ACC112 (cell line): ENCODE measurements at regions not wholly inside any gene's neighbourhood (a gene's known extent, or its start where the extent isn't known, plus 50 kb on each side); places are given as distances from the start of the nearest gene placed in this dataset.
A peak's percentile ranks its signal among the peaks of the same experiment; 100 is the strongest.
"Not testable (repeated sequence)": the region's sequence is repeated elsewhere in the genome, so short reads cannot be mapped to it uniquely, and the experiment has no call there.

Experiments
- H2AFZ ChIP-seq: fragments of 200-600 bp; sonication (generic); one replicate; pipeline ENCODE4 v1.6.0; 2017; ENCODE audit warnings: antibody characterized with exemption, low read length; ENCODE audit not compliant: unreplicated experiment
- H3K27ac ChIP-seq: fragments of 200-600 bp; sonication (generic); 2 replicates; pipeline ENCODE4 v1.5.1; 2014; ENCODE audit warnings: low read depth, mild to moderate bottlenecking, antibody characterized with exemption, low read length, moderate library complexity
- H3K27me3 ChIP-seq: fragments of 200-600 bp; sonication (generic); 2 replicates; pipeline ENCODE4 v1.6.1; 2014; ENCODE audit warnings: mild to moderate bottlenecking, antibody characterized with exemption, low read length, moderate library complexity, mixed read lengths; ENCODE audit not compliant: insufficient read depth
- H3K36me3 ChIP-seq: fragments of 200-600 bp; sonication (generic); 2 replicates; pipeline ENCODE4 v1.6.1; 2016; ENCODE audit warnings: mild to moderate bottlenecking, antibody characterized with exemption, low read length, moderate library complexity, mixed read lengths; ENCODE audit not compliant: insufficient read depth
- H3K4me1 ChIP-seq: fragments of 200-600 bp; sonication (generic); one replicate; pipeline ENCODE4 v1.6.1; 2016; ENCODE audit warnings: low read length, mixed read lengths; ENCODE audit not compliant: insufficient read depth, unreplicated experiment, control insufficient read depth
- H3K4me3 ChIP-seq: fragments of 200-600 bp; sonication (generic); 2 replicates; pipeline ENCODE4 v1.5.1; 2014; ENCODE audit warnings: mild to moderate bottlenecking, low read depth, low read length
- H3K79me2 ChIP-seq: fragments of 200-600 bp; sonication (generic); one replicate; pipeline ENCODE4 v1.6.0; 2016; ENCODE audit warnings: low read length; ENCODE audit not compliant: control insufficient read depth, unreplicated experiment, insufficient read depth

DNA sequence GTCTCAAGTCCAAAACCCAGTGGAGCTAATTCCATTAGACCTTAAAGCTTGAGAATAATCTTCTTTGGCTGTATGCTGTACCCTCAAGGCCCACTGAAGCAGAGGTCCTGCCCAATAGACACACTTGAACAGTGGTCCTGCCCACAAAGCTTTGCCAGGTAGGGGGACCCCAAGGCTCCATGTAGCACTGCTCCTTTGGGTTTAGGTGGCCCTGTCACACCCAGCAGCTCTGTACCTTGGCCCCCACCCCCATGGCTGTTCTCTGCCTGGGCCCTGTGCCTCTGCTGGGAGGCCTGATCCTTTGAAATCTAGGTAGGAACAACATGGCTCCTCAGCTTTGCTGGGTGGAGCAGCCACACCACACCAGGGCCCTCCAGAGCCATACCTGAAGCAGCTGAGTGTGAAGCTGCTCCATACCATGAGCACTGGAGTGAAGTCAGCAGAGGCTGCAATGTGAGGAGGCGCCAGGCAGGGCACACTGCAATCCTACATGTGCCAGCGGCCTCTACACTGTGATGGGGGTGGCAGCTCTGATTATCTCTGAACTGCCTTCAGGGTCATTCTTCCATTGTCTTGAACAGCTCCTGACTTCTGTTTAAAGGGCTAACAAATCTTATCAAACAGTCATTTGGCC is 188.0 kb upstream of the CCDC54 start:
- no peaks in the 10 kb centered on the region for H3K36me3 ChIP-seq
- no peaks in the 10 kb centered on the region for H3K27me3 ChIP-seq
- H3K4me3 ChIP-seq = no peak overlapping the region
- H2AFZ ChIP-seq = no peak overlapping the region
- H3K4me1 ChIP-seq = no peaks in the 10 kb centered on the region
- no peak overlapping the region for H3K27ac ChIP-seq
- no peaks in the 10 kb centered on the region for H3K79me2 ChIP-seq

DNA sequence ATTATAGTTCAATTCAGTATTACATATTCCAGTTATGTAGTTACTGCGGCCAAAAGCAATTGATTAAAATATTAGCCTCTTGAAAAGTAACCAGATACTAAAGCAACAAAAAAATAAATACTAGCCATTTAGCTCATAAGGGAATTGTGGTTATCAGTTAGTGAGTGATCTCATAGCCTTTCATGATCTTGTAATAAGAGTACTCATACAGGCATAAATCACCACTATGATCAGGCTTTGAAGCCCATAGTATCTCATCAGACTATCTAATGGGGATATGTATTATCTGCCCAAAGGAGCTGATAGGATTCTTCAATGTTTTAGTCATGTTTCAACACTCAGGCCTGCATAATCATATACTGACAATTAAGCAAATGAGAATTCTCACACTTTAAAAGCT is 184.1 kb upstream of the CCDC54 start:
- Histone ChIP-seq H3K27ac (no peak overlapping the region), H3K36me3 (no peaks in the 10 kb centered on the region), H3K4me3 (no peak overlapping the region), H3K27me3 (no peaks in the 10 kb centered on the region), H2AFZ (no peak overlapping the region), H3K4me1 (no peaks in the 10 kb centered on the region), H3K79me2 (no peaks in the 10 kb centered on the region)

DNA sequence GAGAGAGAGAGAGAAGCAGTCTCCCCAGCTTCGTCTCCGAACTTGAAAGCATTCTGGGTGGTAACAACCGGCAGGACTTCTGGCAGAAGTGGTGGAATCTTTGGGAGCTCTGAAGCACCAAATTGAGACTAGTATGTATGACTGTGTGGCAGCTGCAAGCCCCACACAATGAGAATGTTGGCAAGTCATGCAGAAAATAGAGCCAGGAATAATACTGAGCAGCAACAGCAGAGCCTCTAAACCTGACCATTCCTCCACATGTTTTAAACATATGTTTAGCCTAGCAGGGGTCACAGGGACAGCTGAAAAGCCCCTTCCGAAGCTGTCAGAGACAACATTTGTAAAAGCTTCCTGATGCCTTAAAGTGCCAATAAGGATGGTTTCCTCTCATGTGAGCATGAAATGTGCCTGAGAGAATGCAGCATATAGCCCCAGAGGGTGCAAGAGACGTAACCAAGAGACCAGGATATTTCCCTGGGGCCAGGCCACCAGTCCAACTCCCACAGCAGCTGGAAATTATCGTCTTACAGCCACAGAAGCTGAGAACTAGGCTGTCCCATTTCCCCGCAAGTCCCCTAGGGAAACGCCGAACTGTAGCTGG is 178.6 kb upstream of the CCDC54 start:
- no peak overlapping the region for H2AFZ ChIP-seq
- no peak overlapping the region for H3K27ac ChIP-seq
- H3K27me3 ChIP-seq = no peaks in the 10 kb centered on the region
- no peaks in the 10 kb centered on the region for H3K4me1 ChIP-seq
- no peaks in the 10 kb centered on the region for H3K79me2 ChIP-seq
- no peaks in the 10 kb centered on the region for H3K36me3 ChIP-seq
- H3K4me3 ChIP-seq = no peak overlapping the region

DNA sequence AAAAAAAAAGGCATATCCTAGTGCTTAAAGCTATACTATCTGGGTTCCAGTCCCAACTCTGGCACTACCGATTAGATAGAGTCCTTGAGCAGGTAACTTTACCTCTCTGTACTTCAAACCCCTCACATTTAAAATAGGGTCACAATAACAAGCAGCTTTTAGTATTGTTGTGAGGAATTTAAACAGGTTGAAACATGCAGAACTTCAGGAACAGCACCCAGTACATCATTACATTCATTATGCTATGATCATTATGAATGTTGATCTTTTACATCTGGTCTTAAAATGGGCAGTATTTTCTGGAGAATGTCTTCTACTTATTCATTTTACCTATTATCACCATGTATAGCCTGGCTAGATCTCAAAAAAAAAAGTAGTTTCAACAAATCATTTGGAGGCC is 176.1 kb upstream of the CCDC54 start:
- no peaks in the 10 kb centered on the region for H3K36me3 ChIP-seq
- H3K79me2 ChIP-seq = no peaks in the 10 kb centered on the region
- no peak overlapping the region for H3K27ac ChIP-seq
- no peaks in the 10 kb centered on the region for H3K4me1 ChIP-seq
- H3K27me3 ChIP-seq = no peaks in the 10 kb centered on the region
- H3K4me3 ChIP-seq = no peak overlapping the region
- H2AFZ ChIP-seq = no peak overlapping the region

DNA sequence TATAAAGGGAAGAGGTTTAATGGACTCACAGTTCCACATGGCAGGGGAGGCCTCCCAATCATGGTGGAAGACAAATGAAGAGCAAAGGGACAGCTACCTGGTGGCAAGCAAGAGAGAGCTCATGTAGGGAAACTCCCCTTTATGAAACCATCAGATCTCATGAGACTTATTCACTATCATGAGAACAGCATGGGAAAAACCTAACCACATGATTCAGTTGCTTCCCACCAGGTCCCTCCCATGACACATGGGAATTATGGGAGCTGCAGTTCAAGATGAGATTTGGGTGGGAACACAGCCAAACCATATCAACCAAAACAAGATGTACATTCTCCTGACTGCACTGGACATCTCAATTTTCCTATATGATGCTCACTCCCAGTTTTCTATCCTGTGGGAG is 174.4 kb upstream of the CCDC54 start:
- not testable (repeated sequence) for H3K79me2 ChIP-seq, H3K27me3 ChIP-seq, H2AFZ ChIP-seq, H3K27ac ChIP-seq, H3K36me3 ChIP-seq, H3K4me3 ChIP-seq
- H3K4me1 ChIP-seq = peaks cover 17% of the 10 kb centered on the region

DNA sequence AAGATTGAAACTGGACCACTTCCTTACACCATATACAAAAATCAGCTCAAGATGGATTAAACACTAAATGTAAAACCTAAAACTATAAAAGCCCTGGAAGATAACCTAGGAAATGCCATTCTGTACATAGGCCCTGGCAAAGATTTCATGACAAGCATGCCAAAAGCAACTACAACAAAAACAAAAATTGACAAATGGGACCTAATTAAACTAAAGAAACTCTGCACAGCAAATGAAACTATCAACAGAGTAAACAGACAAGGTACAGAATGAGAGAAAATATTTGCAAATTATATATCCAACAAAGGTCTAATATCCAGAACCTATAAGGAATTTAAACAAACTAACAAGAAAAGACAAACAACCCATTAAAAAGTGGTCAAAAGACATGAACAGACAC is 173.1 kb upstream of the CCDC54 start:
- Histone ChIP-seq H3K4me3 (no peak overlapping the region), H3K4me1 (peaks cover 27% of the 10 kb centered on the region), H3K27ac (no peak overlapping the region), H2AFZ (no peak overlapping the region), H3K27me3 (no peaks in the 10 kb centered on the region), H3K36me3 (no peaks in the 10 kb centered on the region), H3K79me2 (no peaks in the 10 kb centered on the region)

DNA sequence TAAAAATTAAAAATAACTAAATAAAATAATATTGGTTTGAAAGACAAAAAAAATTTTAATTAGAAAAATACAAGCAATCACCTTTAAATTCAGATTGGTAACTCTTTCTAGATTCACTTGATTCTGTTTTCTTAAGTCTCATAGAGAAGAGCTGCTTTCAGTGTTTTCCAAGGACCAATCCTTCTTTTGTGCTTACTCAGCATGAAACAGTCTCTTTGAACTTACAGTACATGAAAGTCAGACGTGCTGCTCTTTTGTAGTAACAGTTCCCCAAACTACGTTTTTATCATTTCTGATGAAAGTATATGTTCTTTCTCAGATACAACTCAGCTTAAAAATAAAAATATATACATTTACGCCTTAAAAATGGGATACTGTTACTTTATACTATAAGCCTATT is 171.9 kb upstream of the CCDC54 start:
- no peaks in the 10 kb centered on the region for H3K79me2 ChIP-seq
- no peak overlapping the region for H2AFZ ChIP-seq
- H3K36me3 ChIP-seq = no peaks in the 10 kb centered on the region
- H3K4me1 ChIP-seq = peaks cover 40% of the 10 kb centered on the region
- no peak overlapping the region for H3K27ac ChIP-seq
- no peaks in the 10 kb centered on the region for H3K27me3 ChIP-seq
- no peak overlapping the region for H3K4me3 ChIP-seq

DNA sequence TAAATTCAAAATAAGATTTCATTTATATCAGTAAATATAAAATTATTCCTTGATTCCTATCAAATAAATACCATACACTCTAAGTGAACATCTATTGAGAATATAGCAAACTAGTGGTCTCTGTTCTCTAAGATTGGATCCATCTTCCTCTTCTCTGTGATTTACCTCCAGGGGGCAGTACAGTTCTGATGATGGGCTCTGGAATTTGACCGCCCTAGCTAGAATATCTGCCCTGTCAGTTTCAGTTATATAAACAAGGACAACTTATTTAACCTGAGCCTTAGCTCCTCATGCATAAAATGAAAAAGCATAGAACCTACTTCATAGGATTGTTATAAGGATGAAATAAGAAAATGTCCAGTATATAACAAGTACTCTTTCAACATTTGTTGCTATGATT is 171.1 kb upstream of the CCDC54 start:
- H3K79me2 ChIP-seq = no peaks in the 10 kb centered on the region
- H3K4me3 ChIP-seq = no peak overlapping the region
- H3K27ac ChIP-seq = 0 out of 2 replicates have a peak overlapping the region, but pooled peaks have one; percentile 93
- H2AFZ ChIP-seq = no peak overlapping the region
- H3K4me1 ChIP-seq = peaks cover 40% of the 10 kb centered on the region
- no peaks in the 10 kb centered on the region for H3K27me3 ChIP-seq
- no peaks in the 10 kb centered on the region for H3K36me3 ChIP-seq

DNA sequence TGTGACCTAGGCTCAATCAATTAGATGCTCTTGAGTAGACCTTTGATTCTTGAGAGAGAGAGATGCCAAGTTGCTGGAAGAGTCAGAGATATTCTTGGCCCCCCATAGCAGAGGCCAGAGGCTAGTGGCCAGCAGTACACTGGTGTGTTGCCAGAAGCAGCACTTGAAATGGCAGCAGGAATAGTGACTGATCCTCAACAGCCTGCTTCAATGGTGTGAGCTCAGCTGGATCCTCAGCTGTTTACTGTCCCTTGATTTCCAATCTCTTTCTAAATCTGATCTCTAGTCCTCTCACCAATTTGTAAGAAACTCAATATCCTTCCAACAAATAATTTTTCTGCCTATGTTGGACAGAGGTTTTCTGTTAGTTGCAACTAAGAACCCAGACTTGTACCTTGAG is 170.3 kb upstream of the CCDC54 start:
- H3K4me1 ChIP-seq = peaks cover 46% of the 10 kb centered on the region
- H3K27me3 ChIP-seq = no peaks in the 10 kb centered on the region
- H2AFZ ChIP-seq = no peak overlapping the region
- H3K36me3 ChIP-seq = no peaks in the 10 kb centered on the region
- no peaks in the 10 kb centered on the region for H3K79me2 ChIP-seq
- H3K4me3 ChIP-seq = no peak overlapping the region
- H3K27ac ChIP-seq = peak overlapping the region; percentile 93

DNA sequence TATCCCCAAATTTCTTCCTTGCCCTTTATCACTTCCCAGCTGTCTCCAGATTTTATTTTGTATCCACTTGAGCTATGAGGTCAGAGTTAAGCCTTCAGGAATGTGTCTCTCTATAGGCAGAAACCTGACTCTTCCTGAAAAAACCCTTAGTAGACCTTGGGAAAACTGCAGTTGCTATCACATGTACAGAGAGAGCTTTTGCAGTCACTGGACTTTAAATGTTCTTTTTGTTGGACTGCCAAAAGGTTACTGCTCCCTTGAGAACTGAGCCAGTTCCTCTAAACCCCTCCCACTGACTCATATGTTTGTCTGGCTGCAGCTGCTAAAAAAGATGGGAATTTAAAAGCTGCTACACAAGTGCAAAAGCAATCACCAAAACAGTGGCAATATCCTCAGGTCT is 169.1 kb upstream of the CCDC54 start:
- no peaks in the 10 kb centered on the region for H3K79me2 ChIP-seq
- peaks cover 49% of the 10 kb centered on the region for H3K4me1 ChIP-seq
- H3K27ac ChIP-seq = peak overlapping the region; percentile 93
- H3K4me3 ChIP-seq = peak overlapping the region; percentile 43
- H3K36me3 ChIP-seq = no peaks in the 10 kb centered on the region
- H3K27me3 ChIP-seq = no peaks in the 10 kb centered on the region
- H2AFZ ChIP-seq = no peak overlapping the region

DNA sequence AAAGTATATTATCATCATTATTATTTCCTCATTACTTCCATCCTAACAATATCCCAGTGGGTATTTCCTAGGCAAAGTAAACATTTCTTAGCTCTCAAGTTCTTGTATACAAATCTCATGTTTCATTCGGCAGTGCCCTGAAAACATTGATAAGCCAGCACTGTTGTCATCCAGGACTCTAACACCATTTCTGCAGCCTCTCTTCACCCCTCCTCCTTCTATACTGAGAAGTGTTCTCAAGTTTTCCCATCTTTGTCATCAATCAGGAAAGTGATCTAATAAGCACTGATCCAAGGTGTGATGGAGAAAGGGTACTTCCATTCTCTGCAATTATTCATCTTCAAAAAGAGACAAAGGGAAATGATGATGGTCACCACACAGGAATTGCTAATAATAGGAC is 168.4 kb upstream of the CCDC54 start:
- Histone ChIP-seq H2AFZ (no peak overlapping the region), H3K27ac (peak overlapping the region; percentile 93), H3K79me2 (no peaks in the 10 kb centered on the region), H3K27me3 (no peaks in the 10 kb centered on the region), H3K36me3 (no peaks in the 10 kb centered on the region), H3K4me3 (peak overlapping the region; percentile 43), H3K4me1 (peaks cover 52% of the 10 kb centered on the region)
